Thyroid gland (tissue), 4 donors: ENCODE measurements at regions not wholly inside any gene's neighbourhood (a gene's known extent, or its start where the extent isn't known, plus 50 kb on each side); places are given as distances from the start of the nearest gene placed in this dataset.

Source experiments
- POLR2A ChIP-seq, 2 donors: fragments of 450-650 bp; IDR thresholded peaks; one replicate each; pipeline ENCODE4 v1.6.1; 2017; ENCODE audit warnings: antibody characterized with exemption in 2 of 2, mild to moderate bottlenecking in 2 of 2, moderate library complexity in 1 of 2
- TF ChIP-seq, protein P1 (sequence below), 6 experiments: fragments of 200-600 bp in 3 of 6; fragments of 450-650 bp in 3 of 6; sonication (generic) in 3 of 6; IDR thresholded peaks; one replicate each; pipeline ENCODE4 v1.5.1; 2016 to 2019; ENCODE audit warnings: antibody characterized with exemption in 6 of 6, mild to moderate bottlenecking in 2 of 6, inconsistent platforms in 1 of 6, moderate library complexity in 1 of 6

DNA sequence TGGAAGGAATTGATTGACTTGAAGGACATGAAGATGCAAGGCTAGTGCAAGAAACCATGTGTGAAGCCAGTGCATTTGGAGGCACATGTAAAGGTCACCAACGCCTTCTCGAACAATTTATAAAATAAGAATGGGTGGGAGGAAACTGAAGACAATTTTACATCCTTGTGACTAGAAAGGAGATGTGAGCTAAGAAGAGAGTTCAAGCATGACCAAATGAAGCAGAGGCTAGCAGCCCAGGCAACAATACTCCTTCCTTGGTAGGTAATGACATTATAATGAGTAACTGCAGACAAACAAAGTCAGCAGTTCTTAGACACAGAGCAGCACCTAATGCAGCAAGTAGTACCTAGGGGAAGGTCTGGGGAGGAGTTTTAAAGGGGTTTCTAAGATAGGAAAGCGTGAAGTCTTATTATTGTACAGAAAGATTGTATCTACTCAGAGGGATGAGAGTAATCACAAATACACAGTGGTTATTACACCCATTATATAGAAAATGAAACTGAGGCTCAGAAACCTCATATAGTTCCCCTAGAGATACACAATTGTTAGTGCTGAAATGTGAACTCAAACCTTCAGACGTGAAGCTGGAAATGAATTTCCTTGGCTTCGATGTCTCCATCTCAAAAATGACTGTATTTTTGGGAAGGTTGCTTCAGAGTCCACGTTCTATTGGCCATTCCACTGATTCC, 56.1 kb downstream of the ATXN3L start:
- TF ChIP-seq, protein P1, sequence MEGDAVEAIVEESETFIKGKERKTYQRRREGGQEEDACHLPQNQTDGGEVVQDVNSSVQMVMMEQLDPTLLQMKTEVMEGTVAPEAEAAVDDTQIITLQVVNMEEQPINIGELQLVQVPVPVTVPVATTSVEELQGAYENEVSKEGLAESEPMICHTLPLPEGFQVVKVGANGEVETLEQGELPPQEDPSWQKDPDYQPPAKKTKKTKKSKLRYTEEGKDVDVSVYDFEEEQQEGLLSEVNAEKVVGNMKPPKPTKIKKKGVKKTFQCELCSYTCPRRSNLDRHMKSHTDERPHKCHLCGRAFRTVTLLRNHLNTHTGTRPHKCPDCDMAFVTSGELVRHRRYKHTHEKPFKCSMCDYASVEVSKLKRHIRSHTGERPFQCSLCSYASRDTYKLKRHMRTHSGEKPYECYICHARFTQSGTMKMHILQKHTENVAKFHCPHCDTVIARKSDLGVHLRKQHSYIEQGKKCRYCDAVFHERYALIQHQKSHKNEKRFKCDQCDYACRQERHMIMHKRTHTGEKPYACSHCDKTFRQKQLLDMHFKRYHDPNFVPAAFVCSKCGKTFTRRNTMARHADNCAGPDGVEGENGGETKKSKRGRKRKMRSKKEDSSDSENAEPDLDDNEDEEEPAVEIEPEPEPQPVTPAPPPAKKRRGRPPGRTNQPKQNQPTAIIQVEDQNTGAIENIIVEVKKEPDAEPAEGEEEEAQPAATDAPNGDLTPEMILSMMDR (IDR thresholded peaks at IDR 0.05): no peak
- TF ChIP-seq POLR2A (IDR thresholded peaks at IDR 0.05): no peak
